ENCODE measurements at regions not wholly inside any gene's neighbourhood (a gene's known extent, or its start where the extent isn't known, plus 50 kb on each side); places are given as distances from the start of the nearest gene placed in this dataset.

GRCh38 chr5:166373817-166374216 lies 1917.6 kb upstream of the WWC1 start:
- intact Hi-C loops (cut with micrococcal nuclease), result no loop called here

DNA sequence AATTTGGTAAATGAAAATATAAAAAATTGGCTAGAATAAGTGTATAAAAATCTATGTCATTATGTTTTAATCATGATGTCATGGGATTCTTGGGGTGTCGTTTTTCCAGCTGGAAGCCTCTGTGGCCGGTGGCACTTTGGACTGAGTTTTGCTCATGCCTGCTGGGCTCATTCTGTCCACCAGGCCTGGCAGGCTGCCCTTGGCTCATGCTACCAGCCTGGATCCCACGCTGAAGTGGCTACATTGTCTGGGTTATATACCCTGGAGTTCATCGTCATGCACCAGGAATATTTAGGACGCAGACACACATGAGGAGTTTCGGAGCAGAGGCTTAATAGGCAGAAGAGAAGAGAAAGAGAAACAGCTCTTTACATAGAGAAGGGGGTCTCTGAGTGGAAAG lies 1913.7 kb upstream of the WWC1 start:
- intact Hi-C loops (cut with micrococcal nuclease), result no loop called here

DNA sequence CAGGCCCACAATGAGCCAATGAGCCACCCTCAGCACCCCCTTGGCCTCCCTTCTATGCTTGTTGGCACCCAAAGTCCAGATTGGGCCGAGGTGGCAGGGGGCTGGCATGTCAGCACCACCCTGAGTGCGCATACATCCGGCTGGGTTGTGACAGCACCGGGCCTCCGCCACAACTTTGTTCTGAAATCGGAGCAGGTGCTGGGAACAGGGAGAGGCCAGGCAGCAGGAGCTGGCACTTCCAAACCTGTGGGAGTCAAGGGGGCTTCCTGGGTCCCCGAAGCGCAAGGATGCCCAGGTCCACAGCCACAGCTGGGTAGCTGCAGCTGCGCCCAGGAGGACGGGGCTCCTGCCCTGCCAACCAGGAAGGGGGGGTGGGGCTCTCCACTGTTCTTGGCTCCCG lies 1911.9 kb upstream of the WWC1 start:
- intact Hi-C loops (cut with micrococcal nuclease), result no loop called here

- intact Hi-C loops (cut with micrococcal nuclease), result no loop called here
These were observed 1909.4 kb upstream of the WWC1 start for GRCh38 chr5:166382031-166382430.

DNA sequence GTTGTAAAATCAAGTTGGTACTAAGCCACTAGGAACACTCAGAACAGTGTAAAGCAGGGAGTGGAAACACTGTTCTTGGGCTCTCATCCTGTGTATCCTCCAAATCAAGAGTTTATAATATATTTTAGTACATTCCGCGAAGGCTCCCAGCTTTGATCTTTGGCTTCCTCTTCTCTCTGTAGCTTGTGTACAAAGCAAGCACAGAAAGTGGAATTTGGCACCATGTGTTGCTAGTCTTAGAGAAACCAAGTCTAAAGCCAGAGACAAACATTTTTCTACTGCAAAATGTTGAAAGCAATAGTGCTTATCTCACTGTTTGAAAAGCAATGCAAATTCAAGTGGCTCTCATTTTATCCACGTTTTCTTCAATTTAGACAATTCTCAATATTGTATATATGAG lies 1893.3 kb upstream of the WWC1 start:
- intact Hi-C loops (cut with micrococcal nuclease), result no loop called here

GRCh38 chr5:166399781-166400180 lies 1891.7 kb upstream of the WWC1 start:
- intact Hi-C loops (cut with micrococcal nuclease), result no loop called here

- intact Hi-C loops (cut with micrococcal nuclease), result no loop called here
These were observed 1890.1 kb upstream of the WWC1 start for GRCh38 chr5:166401391-166401790.

DNA sequence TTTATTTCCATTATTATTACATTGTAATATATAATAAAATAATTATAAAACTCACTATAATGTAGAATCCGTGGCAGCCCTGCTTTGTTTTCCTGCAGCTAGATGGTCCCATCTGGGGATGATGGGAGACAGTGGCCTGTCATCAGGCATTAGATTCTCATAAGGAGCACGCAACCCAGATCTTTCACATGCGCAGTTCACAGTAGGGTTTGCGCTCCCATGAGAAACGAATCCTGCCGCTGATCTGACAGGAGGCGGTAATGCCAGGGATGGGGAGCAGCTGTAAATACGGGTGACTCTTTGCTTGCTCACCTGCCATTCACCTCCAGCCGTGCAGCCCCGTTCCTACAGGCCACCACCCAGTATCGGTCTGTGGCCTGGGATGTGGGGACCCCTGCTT lies 1879.3 kb upstream of the WWC1 start:
- intact Hi-C loops (cut with micrococcal nuclease), result no loop called here

DNA sequence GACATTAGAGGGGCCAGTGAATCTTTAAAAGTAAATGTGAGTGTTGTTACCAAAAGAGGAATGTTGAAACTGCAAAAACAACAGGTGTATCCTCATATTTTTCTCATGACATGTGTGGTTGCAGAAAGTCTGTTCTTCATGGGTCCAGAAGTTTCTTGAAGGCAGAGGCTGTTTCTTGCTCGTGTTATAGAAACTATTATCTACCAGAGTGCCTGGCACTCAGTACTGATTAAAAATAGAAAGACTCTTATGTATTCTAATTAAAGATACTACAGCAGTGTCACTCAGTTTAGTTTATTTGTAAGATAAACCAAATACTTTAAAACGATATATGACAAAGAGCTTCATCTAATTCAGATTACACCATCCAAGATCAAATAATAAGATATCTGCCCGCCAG lies 1864.2 kb upstream of the WWC1 start:
- intact Hi-C loops (cut with micrococcal nuclease), result no loop called here

GRCh38 chr5:166428264-166428803 lies 1863.1 kb upstream of the WWC1 start:
- intact Hi-C loops (cut with micrococcal nuclease), result no loop called here

- intact Hi-C loops (cut with micrococcal nuclease), result no loop called here
These were observed 1860.7 kb upstream of the WWC1 start for GRCh38 chr5:166430491-166431319.

- intact Hi-C loops (cut with micrococcal nuclease), result no loop called here
These were observed 1860.0 kb upstream of the WWC1 start for GRCh38 chr5:166431456-166431855.

GRCh38 chr5:166433679-166434078 lies 1857.8 kb upstream of the WWC1 start:
- intact Hi-C loops (cut with micrococcal nuclease), result no loop called here

DNA sequence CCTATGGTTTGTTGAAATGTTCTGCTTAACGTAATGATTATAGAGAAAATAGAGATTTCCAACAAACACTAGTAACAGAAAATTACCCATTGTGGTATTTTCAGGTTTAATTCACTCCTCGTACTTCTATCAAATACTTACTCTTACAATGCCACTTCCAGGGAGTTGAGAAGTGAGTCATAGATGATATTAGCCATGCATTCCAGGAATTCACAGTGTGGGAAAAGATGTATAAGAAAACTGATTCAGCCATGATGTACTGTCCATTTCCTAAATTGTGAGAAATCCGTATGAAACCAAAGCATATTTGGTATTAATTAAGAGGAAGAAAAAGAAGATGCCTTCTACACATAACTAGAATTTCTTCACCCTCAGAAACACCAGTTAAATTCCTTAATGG lies 1854.6 kb upstream of the WWC1 start:
- intact Hi-C loops (cut with micrococcal nuclease), result no loop called here

DNA sequence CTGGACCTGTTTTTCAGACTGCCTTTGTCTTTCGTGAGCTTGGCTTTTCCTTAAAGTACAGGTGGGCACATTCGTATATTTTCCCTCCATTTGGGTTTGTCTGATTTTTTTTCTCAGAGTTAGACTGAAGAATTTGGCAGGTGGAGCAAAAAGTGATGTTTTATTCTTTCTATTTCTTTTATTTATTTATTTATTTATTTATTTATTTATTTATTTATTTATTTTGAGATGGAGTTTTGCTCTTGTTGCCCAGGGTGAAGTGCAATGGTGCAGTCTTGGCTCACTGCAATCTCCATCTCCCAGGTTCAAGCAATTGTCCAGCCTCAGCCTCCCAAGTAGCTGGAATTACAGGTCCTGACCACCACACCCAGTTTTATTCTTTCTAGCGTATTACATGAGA lies 1805.1 kb upstream of the WWC1 start:
- intact Hi-C loops (cut with micrococcal nuclease), result no loop called here

- intact Hi-C loops (cut with micrococcal nuclease), result no loop called here
These were observed 1802.9 kb upstream of the WWC1 start for GRCh38 chr5:166488560-166488959.

DNA sequence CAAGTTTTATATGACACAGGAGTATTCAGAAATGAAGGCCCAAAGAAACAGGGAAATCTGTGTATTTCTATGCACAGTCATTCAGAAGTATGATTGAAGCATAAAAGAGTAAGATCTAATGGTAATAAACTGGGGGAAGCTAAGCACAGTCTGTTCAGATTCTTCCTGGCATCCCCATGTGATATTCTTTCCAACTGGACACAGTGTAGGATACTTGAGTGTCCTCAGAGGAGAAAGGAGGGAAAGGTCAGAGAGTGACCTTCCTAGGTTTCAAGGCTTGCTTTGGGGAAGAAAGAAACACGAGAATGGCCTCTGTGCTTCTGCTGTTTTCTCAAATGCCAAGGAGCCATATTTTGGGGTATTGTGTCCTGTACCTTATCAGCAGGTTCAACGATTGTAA lies 1798.4 kb upstream of the WWC1 start:
- intact Hi-C loops (cut with micrococcal nuclease), result no loop called here

DNA sequence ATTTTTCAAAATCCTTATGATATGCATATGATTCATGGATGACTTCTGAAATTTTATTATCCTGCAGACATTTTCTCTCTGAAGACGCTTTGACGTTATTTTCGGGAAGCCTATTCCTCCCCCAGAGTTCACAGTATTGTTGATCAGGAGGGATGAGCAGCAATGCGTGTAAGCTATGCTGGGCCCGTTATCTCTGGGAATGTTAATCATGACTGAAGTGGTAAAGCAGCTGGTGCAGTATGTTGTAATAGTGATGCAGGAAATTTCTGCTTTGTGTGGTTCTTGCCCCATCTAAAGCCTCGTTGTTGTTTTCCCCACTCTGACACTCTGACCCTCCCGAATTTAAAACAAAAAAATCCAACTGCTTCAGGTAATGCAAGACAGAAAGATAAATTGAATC lies 1797.8 kb upstream of the WWC1 start:
- intact Hi-C loops (cut with micrococcal nuclease), result no loop called here

DNA sequence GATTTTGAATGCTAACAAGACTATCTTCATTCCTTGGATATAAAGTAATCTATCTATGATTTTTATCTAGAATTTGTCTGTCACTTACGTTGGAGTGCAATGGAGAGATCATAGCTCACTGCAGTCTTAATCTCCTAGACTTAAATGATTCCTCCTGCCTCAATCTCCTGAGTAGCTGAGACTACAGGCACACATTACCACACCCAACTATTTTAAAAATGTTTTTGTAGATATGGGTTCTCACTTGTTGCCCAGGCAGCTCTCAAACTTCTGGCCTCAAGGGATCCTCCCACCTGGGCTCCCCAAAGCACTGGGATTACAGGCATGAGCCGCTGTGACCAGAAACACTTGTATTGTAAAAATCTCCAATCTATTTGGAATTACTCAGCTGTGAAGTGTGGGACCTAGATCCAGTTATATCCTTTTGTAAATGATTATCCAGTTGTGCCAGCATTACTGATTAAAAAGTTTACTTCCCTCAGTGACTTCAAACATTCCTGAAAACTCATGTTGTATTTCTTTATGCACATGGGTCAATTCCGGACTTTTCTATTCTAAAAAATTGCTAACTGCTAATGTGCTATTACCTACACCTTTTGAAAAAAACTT lies 1793.8 kb upstream of the WWC1 start:
- intact Hi-C loops (cut with micrococcal nuclease), result no loop called here

DNA sequence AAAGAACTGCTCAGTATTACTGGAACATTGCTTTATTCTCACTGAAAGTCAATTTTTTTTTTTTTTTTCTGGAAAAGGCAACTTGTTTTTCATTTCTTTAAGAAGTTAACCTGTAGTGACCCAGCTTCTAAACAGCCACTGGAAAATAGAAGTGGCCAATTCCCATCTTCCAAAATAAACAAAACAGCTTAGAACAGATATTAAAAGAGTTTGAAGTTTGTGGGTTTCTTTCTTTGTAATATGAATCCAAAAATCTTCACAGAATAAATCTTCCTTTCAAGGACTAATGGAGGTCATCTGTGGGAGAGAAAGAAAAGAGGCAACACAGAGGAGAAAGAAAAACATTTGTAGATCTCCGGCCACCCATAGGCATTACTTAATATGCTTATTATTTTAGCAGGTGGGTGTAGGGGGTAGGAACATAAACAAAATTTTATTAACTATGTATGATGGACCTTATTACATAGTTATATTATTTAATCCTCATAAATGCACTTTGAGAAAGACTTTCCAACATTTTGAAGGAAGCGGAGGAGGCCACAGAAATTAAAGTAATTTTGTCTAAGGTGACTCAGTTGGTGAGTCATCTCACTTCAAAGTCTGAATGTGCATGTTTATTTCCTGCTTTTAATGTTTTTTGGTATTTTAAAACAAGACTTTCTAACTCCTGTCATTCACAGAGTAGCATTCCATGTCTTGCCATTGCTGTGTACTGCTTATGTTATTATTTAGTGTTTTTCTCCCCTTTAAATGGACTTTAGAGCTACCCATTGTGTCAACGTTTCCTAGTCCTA lies 1791.8 kb upstream of the WWC1 start:
- intact Hi-C loops (cut with micrococcal nuclease), result no loop called here

DNA sequence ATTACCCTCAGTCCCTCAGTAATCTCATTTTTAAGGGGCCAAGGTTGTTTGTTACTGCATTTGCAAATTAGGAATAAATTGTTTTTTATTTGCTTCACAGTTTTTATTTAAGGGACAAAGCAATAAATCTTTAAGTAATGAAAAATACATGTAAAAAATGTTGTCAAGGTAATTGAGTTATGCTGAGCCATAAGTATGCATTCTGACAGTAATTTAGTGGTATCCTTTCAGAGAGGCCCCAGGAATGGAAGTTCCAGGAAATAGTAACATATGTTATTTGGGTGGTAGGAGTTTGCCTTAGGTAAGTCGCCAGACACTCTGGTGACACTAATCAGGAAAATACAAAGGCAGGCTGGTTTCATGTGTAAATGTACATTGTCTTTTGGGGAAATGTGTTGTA lies 1787.9 kb upstream of the WWC1 start:
- intact Hi-C loops (cut with micrococcal nuclease), result no loop called here

GRCh38 chr5:166505067-166505466 lies 1786.4 kb upstream of the WWC1 start:
- intact Hi-C loops (cut with micrococcal nuclease), result no loop called here

Data from T-helper 1 cell treated with Interleukin-12 subunit alpha and Interleukin-12 subunit beta and Interleukin-4 antibody, amounts not matched to agents 30 ng/mL and 1 ng/mL, for 36 hours (primary cell).